Retinal pigment epithelial cell (primary cell): ENCODE measurements at regions not wholly inside any gene's neighbourhood (a gene's known extent, or its start where the extent isn't known, plus 50 kb on each side); places are given as distances from the start of the nearest gene placed in this dataset.
A peak's percentile ranks its signal among the peaks of the same experiment; 100 is the strongest.
"Not testable (repeated sequence)": the region's sequence is repeated elsewhere in the genome, so short reads cannot be mapped to it uniquely, and the experiment has no call there.

Experiments used
- DNase-seq: peaks from one replicate; pipeline ENCODE4 v3.0.0-alpha.2; 2010; ENCODE audit warnings: low read depth
- H3K4me3 ChIP-seq: 2 replicates; pipeline ENCODE4 v1.5.1; 2011; ENCODE audit warnings: mild to moderate bottlenecking, low read length, control low read depth, moderate library complexity
- TF ChIP-seq, protein P1 (sequence below): conservative IDR thresholded peaks from 2 replicates; pipeline ENCODE4 v1.5.1; 2011; ENCODE audit warnings: low read depth, low read length, control low read depth, inconsistent platforms

DNA sequence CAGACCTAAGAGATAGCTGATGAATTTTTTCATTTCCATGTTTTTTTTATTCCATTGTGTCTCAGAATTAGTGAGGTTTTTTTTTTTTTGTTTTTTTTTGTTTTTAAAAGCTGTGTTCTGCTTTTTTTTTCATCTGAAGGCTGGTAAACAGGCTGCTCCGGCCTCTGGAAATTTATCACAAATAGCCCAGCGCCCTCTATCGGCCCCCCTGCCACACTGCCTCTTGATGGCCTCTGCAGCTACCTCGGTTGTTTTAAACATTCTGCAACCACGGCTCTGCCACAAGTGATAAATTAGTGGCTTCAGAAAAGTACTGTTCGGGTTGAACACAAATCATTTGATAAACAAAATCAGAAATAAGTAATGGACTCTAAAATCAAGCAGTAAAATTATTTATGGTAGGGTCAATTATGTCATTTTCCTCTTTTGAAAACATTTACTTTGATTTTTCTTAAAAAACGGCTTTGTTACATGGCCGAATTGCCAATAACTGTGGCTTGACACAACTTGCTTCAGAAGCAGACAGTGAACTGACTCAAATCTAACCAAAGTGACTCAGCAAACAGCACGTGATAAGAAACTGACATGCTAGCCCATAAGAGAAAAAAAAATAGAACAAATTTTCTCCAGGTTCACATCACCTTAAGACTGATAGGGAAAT is 87.8 kb downstream of the RSL24D1 start:
- no peak overlapping the region for H3K4me3 ChIP-seq
- TF ChIP-seq, protein P1, sequence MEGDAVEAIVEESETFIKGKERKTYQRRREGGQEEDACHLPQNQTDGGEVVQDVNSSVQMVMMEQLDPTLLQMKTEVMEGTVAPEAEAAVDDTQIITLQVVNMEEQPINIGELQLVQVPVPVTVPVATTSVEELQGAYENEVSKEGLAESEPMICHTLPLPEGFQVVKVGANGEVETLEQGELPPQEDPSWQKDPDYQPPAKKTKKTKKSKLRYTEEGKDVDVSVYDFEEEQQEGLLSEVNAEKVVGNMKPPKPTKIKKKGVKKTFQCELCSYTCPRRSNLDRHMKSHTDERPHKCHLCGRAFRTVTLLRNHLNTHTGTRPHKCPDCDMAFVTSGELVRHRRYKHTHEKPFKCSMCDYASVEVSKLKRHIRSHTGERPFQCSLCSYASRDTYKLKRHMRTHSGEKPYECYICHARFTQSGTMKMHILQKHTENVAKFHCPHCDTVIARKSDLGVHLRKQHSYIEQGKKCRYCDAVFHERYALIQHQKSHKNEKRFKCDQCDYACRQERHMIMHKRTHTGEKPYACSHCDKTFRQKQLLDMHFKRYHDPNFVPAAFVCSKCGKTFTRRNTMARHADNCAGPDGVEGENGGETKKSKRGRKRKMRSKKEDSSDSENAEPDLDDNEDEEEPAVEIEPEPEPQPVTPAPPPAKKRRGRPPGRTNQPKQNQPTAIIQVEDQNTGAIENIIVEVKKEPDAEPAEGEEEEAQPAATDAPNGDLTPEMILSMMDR = peak; percentile 89
- DNase-seq = peak; percentile 2

DNA sequence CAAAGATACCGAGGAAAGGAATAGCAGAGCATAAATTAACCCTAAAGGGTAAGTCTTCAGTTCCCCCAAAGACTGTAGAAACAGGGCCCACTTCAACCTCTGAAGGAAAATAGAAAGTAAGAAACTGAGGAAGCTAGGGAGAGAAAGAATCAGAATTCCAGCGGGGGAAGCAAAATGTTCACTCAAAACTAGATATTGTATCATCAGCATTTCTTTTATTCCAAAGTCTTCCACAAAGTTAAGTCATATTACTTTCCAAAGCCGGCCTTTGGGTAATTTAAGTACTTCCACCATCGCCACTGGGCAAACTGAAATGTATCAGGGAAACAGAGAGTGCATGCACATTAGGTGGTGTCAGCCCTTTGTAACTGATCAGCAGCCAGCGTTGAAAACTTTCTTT is 88.3 kb downstream of the RSL24D1 start:
- TF ChIP-seq, protein P1 = no peak
- no peak overlapping the region for H3K4me3 ChIP-seq
- DNase-seq = no peak

GRCh38 chr15:55106155-55106554 is 90.6 kb downstream of the RSL24D1 start:
- TF ChIP-seq, protein P1 = no peak
- no peak overlapping the region for H3K4me3 ChIP-seq
- DNase-seq = no peak

DNA sequence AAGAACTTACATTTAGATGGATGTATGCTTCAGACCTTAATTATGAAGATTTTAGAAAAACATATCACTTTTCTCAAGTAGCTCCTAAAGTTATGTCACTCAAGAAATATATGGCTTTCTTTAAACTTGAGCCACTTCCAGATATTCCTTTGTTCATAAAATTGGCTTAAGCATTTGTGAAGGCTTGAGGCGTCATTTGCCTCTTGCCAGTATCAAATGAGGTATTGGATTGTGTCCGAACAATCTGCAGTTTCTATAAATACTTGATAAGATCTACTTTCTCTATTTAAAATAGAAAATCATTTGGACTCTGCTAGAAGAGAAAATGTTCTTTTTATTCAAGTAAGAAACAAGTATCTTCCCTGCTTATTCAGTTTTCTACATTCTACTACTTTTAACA is 102.6 kb downstream of the RSL24D1 start:
- no peak for DNase-seq
- no peak overlapping the region for H3K4me3 ChIP-seq
- TF ChIP-seq, protein P1 = no peak

DNA sequence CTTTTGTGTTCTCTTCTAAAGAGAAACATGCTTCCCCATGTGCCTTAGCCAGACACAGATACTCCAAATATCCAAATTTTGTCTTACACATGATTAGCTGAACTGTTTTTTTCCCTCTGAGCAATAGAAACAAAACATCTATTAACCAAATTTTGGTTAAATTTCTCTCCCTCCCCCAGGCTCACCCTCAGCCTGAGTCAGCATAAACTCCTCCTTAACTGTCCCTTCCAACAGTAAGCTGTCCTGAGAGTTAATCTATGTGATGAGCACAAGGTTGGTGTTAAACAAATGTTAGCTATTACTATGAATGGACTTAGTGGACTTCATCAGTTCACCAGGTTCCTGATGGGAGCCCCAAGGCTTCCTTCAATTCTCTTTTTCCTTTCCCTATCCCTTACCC is 108.5 kb downstream of the RSL24D1 start:
- no peak overlapping the region for H3K4me3 ChIP-seq
- DNase-seq = no peak
- TF ChIP-seq, protein P1 = no peak

- DNase-seq = no peak
- TF ChIP-seq, protein P1 = no peak
- no peak overlapping the region for H3K4me3 ChIP-seq
Measured at GRCh38 chr15:55084673-55085072, 112.1 kb downstream of the RSL24D1 start.

GRCh38 chr15:55084216-55084615 is 112.5 kb downstream of the RSL24D1 start:
- H3K4me3 ChIP-seq = no peak overlapping the region
- DNase-seq = no peak
- TF ChIP-seq, protein P1 = no peak

DNA sequence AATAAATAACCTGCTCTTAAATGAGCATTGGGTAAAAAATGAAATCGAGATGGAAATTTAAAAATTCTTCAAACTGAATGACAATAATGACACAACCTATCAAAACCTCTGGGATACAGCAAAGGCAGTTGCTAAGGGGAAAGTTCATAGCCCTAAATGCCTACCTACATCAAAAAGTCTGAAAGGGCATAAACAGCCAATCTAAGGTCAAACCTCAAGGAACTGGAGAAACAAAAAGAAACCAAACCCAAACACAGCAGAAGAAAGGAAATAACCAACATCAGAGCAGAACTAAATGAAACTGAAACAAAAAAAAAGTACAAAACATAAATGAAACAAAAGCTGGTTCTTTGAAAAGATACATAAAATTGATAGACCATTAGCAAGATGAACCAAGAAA is 119.7 kb downstream of the RSL24D1 start:
- H3K4me3 ChIP-seq, DNase-seq: not testable (repeated sequence)
